HCT116 (cell line): ENCODE measurements at regions not wholly inside any gene's neighbourhood (a gene's known extent, or its start where the extent isn't known, plus 50 kb on each side); places are given as distances from the start of the nearest gene placed in this dataset.

Experiments
- ATAC-seq: fragments of 200-7000 bp; cut with Tn5 transposase; 2 replicates; pipeline ENCODE4 v1.9.1; 2020; ENCODE audit warnings: mild to moderate bottlenecking, moderate library complexity
- BruUV-seq: library from RNA; stranded (reverse); fragments of 400-500 nt; replicated peaks from 2 replicates; lab custom pipeline; 2021; lab: Mats Ljungman, UMichigan
- CTCF ChIA-PET: fragments of 300-600 bp; sonication (Branson Sonifier 250); formaldehyde crosslinking; loops from one replicate; lab custom pipeline; 2021; ENCODE audit warnings: antibody characterized with exemption; lab: Charles Lee
- POLR2A ChIA-PET: fragments of 300-600, 350-600 bp; sonication (Branson Sonifier 250); formaldehyde crosslinking; loops from one replicate; lab custom pipeline; 2021; ENCODE audit warnings: antibody characterized with exemption; lab: Charles Lee
- RAD21 ChIA-PET, 2 experiments: fragments of 300-600 bp; sonication (Branson Sonifier 250); formaldehyde crosslinking; loops; one replicate each; lab custom pipeline; 2023; ENCODE audit warnings: low total read pairs in 2 of 2; ENCODE audit not compliant: uncharacterized antibody in 2 of 2, unreplicated experiment in 2 of 2, low non-redundant PET in 1 of 2; lab: Charles Lee
- DNase-seq: peaks from one replicate; pipeline ENCODE4 v3.0.0-alpha.2; 2010; ENCODE audit warnings: low read depth, low spot score
- H2AFZ ChIP-seq: fragments of 200-600 bp; shearing (Covaris generic), sonication (generic); 2 replicates; pipeline ENCODE4 v1.6.1; 2017; ENCODE audit warnings: low read depth, mixed run types, mixed read lengths, antibody characterized with exemption, low read length; ENCODE audit not compliant: poor library complexity, severe bottlenecking
- H3K27ac ChIP-seq: 2 replicates; pipeline ENCODE4 v1.5.1; 2012; ENCODE audit warnings: low read depth, low read length
- H3K27me3 ChIP-seq: fragments of 200-600 bp; sonication (generic); 2 replicates; pipeline ENCODE4 v1.6.1; 2016; ENCODE audit warnings: mixed run types, low read length, mixed read lengths; ENCODE audit not compliant: insufficient read depth
- H3K36me3 ChIP-seq, 2 experiments: fragments of 200-500 bp in 1 of 2; fragments of 200-600 bp in 1 of 2; sonication (Bioruptor generic) in 1 of 2; sonication (generic) in 1 of 2; 2 replicates each; pipeline versions ENCODE4 v1.5.1 to v1.6.1; 2014 to 2016; ENCODE audit warnings: low read length in 2 of 2, inconsistent platforms in 1 of 2, mixed read lengths in 1 of 2, mixed run types in 1 of 2; ENCODE audit not compliant: insufficient read depth in 2 of 2, control insufficient read depth in 1 of 2
- H3K4me1 ChIP-seq, 2 experiments: fragments of 200-600 bp in 1 of 2; sonication (generic) in 1 of 2; 2 replicates each; pipeline versions ENCODE4 v1.5.1 to v1.6.1; 2012 to 2017; ENCODE audit warnings: low read length in 2 of 2, inconsistent platforms in 1 of 2, mild to moderate bottlenecking in 1 of 2, mixed read lengths in 1 of 2, mixed run types in 1 of 2, moderate library complexity in 1 of 2; ENCODE audit not compliant: insufficient read depth in 2 of 2, control insufficient read depth in 1 of 2
- H3K4me2 ChIP-seq: fragments of 200-600 bp; sonication (generic); 2 replicates; pipeline ENCODE4 v1.6.1; 2017; ENCODE audit warnings: mixed run types, low read length, mixed read lengths
- H3K4me3 ChIP-seq, 2 experiments: fragments of 200-600 bp in 1 of 2; sonication (generic) in 1 of 2; replicated peaks in 1 of 2; 2 replicates each; pipeline ENCODE4 v1.5.1; 2011 to 2016; ENCODE audit warnings: low read length in 2 of 2, control low read depth in 1 of 2, low read depth in 1 of 2, mild to moderate bottlenecking in 1 of 2, mixed read lengths in 1 of 2, mixed run types in 1 of 2
- H3K79me2 ChIP-seq: fragments of 200-600 bp; sonication (generic); 2 replicates; pipeline ENCODE4 v1.6.1; 2017; ENCODE audit warnings: mild to moderate bottlenecking, mixed run types, low read length, moderate library complexity, mixed read lengths; ENCODE audit not compliant: insufficient read depth
- H3K9ac ChIP-seq: fragments of 200-600 bp; sonication (generic); 2 replicates; pipeline ENCODE4 v1.6.1; 2016; ENCODE audit warnings: low read length, mixed read lengths
- H3K9me2 ChIP-seq: fragments of 200-600 bp; sonication (generic), shearing (Covaris generic); 2 replicates; pipeline ENCODE4 v1.6.1; 2017; ENCODE audit warnings: mixed run types, mild to moderate bottlenecking, moderate library complexity; ENCODE audit not compliant: insufficient read depth
- H3K9me3 ChIP-seq, 2 experiments: fragments of 200-500 bp in 1 of 2; fragments of 200-600 bp in 1 of 2; sonication (Bioruptor generic) in 1 of 2; sonication (generic) in 1 of 2; 2 replicates each; pipeline ENCODE4 v1.6.1; 2014 to 2017; ENCODE audit warnings: low read length in 2 of 2, mixed read lengths in 2 of 2, inconsistent platforms in 1 of 2, low read depth in 1 of 2, mild to moderate bottlenecking in 1 of 2, mixed run types in 1 of 2, moderate library complexity in 1 of 2; ENCODE audit not compliant: control insufficient read depth in 1 of 2, insufficient read depth in 1 of 2
- H4K20me1 ChIP-seq: fragments of 200-600 bp; sonication (generic), shearing (Covaris generic); 2 replicates; pipeline ENCODE4 v1.6.1; 2017; ENCODE audit warnings: mixed run types, mild to moderate bottlenecking, moderate library complexity; ENCODE audit not compliant: insufficient read depth
- CEBPB ChIP-seq: IDR thresholded peaks from 2 replicates; pipeline ENCODE4 v1.6.1; 2012; ENCODE audit warnings: low read depth
- EGR1 ChIP-seq: IDR thresholded peaks from 2 replicates; pipeline ENCODE4 v1.6.1; 2012; ENCODE audit warnings: low read depth
- ELF1 ChIP-seq: IDR thresholded peaks from 2 replicates; pipeline ENCODE4 v1.6.1; 2012; ENCODE audit warnings: low read depth, borderline replicate concordance
- EZH2phosphoT487 ChIP-seq: fragments of 200-600 bp; IDR thresholded peaks from 2 replicates; pipeline ENCODE4 v1.6.1; 2018; ENCODE audit warnings: antibody characterized with exemption, borderline replicate concordance
- FOSL1 ChIP-seq: IDR thresholded peaks from 2 replicates; pipeline ENCODE4 v1.6.1; 2012; ENCODE audit warnings: low read depth
- JUND ChIP-seq: IDR thresholded peaks from 2 replicates; pipeline ENCODE4 v1.6.1; 2012
- POLR2A ChIP-seq: IDR thresholded peaks from 2 replicates; pipeline ENCODE4 v1.7.0; 2011; ENCODE audit warnings: borderline replicate concordance; ENCODE audit not compliant: insufficient read depth, insufficient read length; ENCODE audit errors: extremely low read depth
- POLR2AphosphoS5 ChIP-seq: IDR thresholded peaks from 2 replicates; pipeline ENCODE4 v1.6.1; 2011; ENCODE audit warnings: mild to moderate bottlenecking, low read depth, low read length, moderate library complexity
- RAD21 ChIP-seq: IDR thresholded peaks from 2 replicates; pipeline ENCODE4 v1.6.1; 2012; ENCODE audit warnings: low read depth, mild to moderate bottlenecking
- SIN3A ChIP-seq: IDR thresholded peaks from 2 replicates; pipeline ENCODE4 v1.6.1; 2012; ENCODE audit warnings: low read depth
- SP1 ChIP-seq: IDR thresholded peaks from 2 replicates; pipeline ENCODE4 v1.6.1; 2012; ENCODE audit warnings: low read depth
- SRF ChIP-seq: IDR thresholded peaks from 2 replicates; pipeline ENCODE4 v1.6.1; 2012; ENCODE audit warnings: low read depth
- TCF7L2 ChIP-seq: IDR thresholded peaks from 2 replicates; pipeline ENCODE4 v1.7.0; 2011; ENCODE audit warnings: borderline replicate concordance, inconsistent platforms; ENCODE audit not compliant: insufficient read depth, insufficient read length; ENCODE audit errors: extremely low read depth
- ZFX ChIP-seq: fragments of 450-650 bp; IDR thresholded peaks from 2 replicates; pipeline ENCODE4 v1.6.1; 2017
- intact Hi-C: fragments of 100-400 bp; cut with micrococcal nuclease; formaldehyde crosslinking; loops from 2 replicates; pipeline ENCODE4 v1.10.0; 2022
- TF ChIP-seq, protein P1 (sequence below): IDR thresholded peaks from 2 replicates; pipeline ENCODE4 v1.6.1; 2012
- TF ChIP-seq, protein P2 (sequence below): IDR thresholded peaks from 2 replicates; pipeline ENCODE4 v1.6.1; 2012; ENCODE audit warnings: low read depth
- TF ChIP-seq, protein P3 (sequence below), 3 experiments: fragments of 200-600 bp in 1 of 3; sonication (generic) in 1 of 3; IDR thresholded peaks in 2 of 3; conservative IDR thresholded peaks in 1 of 3; 2 replicates each; pipeline ENCODE4 v1.5.1; 2012 to 2017; ENCODE audit warnings: low read depth in 2 of 3, low read length in 2 of 3, antibody characterized with exemption in 1 of 3, borderline replicate concordance in 1 of 3, control low read depth in 1 of 3, mild to moderate bottlenecking in 1 of 3, mixed read lengths in 1 of 3, mixed run types in 1 of 3, moderate library complexity in 1 of 3; ENCODE audit not compliant: insufficient read depth in 1 of 3

DNA sequence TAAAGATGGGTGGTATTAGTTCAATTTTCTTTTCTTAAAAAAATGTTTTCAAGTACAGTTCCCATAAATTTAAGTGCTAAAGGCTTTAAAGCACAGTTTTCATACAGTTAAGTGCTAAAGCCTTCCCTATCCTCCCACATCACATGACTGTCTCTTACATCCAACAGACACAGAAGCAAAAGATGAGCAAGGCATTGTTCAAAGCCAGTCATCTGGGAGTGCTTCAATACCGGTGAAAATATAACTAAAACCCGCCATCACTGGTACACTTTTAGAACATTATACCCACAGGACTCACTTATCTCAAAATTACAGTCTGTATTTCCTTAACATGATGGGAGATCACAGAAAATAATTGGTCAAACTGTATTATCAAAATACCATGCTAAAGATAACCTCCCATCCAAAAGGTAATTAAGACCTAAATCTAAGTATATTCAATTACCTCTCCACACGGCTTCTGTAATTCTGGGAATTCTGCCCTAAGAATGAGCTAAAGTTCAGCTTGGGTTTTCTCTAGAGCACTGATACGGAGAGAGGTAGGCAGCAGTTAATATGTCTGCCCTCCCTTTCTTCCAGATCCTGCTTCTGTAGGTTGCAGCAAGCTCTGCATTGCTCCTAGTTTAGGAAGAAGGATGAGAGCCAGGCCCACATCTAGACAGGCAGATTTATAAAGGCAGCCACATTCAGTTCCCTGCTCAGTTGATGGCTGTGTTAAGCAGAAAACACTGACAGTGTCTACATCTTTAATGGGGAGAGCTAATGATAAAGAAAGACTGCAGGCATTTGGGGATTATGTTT, 474.8 kb upstream of the PFKP start (continued):
- TF ChIP-seq, protein P1, sequence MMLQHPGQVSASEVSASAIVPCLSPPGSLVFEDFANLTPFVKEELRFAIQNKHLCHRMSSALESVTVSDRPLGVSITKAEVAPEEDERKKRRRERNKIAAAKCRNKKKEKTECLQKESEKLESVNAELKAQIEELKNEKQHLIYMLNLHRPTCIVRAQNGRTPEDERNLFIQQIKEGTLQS, result no peak
- no peak for TF ChIP-seq ZFX
- TF ChIP-seq EGR1, result no peak
- TF ChIP-seq SRF, result no peak
- TF ChIP-seq EZH2phosphoT487, result no peak
- no peak for TF ChIP-seq POLR2A
- TF ChIP-seq SIN3A, result no peak
- TF ChIP-seq SP1, result no peak

DNA sequence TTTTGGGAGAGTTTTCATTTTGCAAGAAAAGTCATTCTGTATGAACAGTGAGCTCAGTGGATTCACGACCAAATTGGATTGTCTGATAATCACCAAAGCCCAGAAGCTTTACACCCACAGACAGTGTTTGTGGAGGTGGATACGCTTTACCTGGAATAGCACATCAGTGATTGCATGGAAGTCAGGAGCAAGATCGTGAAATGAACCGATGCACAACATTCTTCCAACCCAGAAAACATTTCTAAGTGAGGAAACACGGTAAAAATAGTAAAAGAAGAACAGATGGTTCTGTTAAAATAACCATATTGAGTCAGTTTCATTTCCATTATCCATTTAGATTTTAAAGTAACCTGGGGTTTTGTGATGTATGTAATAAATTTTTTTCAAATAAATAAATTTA, 478.2 kb upstream of the PFKP start:
- H3K4me1 ChIP-seq, result no peaks in the 10 kb centered on the region
- ChIA-PET RAD21 (no interaction called here), POLR2A (no interaction called here), CTCF (no interaction called here)
- no peak overlapping the region for H3K27ac ChIP-seq
- no peaks in the 10 kb centered on the region for H3K27me3 ChIP-seq
- no peaks in the 10 kb centered on the region for H4K20me1 ChIP-seq
- ATAC-seq (no peak), DNase-seq (no peak)
- H2AFZ ChIP-seq, result no peak overlapping the region
- no peaks in the 10 kb centered on the region for H3K79me2 ChIP-seq
- no TSS peak for BruUV-seq
- peaks cover 3 to 27% of the 10 kb centered on the region in 2 experiments; a peak in 2 of 4 replicates for H3K9me3 ChIP-seq
- no peak overlapping the region for H3K9ac ChIP-seq
- no peaks in the 10 kb centered on the region for H3K9me2 ChIP-seq
- H3K36me3 ChIP-seq, result no peaks in the 10 kb centered on the region
- no peak overlapping the region for H3K4me2 ChIP-seq
- intact Hi-C loops, result no loop called here
- no peak overlapping the region for H3K4me3 ChIP-seq
- TF ChIP-seq, protein P1, result no peak
- TF ChIP-seq ELF1 (no peak), RAD21 (no peak), POLR2AphosphoS5 (no peak), SIN3A (no peak), JUND (no peak), EGR1 (no peak), TCF7L2 (no peak), FOSL1 (no peak), CEBPB (no peak), ZFX (no peak), POLR2A (no peak), SP1 (no peak)
- TF ChIP-seq, protein P2, sequence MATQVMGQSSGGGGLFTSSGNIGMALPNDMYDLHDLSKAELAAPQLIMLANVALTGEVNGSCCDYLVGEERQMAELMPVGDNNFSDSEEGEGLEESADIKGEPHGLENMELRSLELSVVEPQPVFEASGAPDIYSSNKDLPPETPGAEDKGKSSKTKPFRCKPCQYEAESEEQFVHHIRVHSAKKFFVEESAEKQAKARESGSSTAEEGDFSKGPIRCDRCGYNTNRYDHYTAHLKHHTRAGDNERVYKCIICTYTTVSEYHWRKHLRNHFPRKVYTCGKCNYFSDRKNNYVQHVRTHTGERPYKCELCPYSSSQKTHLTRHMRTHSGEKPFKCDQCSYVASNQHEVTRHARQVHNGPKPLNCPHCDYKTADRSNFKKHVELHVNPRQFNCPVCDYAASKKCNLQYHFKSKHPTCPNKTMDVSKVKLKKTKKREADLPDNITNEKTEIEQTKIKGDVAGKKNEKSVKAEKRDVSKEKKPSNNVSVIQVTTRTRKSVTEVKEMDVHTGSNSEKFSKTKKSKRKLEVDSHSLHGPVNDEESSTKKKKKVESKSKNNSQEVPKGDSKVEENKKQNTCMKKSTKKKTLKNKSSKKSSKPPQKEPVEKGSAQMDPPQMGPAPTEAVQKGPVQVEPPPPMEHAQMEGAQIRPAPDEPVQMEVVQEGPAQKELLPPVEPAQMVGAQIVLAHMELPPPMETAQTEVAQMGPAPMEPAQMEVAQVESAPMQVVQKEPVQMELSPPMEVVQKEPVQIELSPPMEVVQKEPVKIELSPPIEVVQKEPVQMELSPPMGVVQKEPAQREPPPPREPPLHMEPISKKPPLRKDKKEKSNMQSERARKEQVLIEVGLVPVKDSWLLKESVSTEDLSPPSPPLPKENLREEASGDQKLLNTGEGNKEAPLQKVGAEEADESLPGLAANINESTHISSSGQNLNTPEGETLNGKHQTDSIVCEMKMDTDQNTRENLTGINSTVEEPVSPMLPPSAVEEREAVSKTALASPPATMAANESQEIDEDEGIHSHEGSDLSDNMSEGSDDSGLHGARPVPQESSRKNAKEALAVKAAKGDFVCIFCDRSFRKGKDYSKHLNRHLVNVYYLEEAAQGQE, result no peak
- TF ChIP-seq, protein P3, sequence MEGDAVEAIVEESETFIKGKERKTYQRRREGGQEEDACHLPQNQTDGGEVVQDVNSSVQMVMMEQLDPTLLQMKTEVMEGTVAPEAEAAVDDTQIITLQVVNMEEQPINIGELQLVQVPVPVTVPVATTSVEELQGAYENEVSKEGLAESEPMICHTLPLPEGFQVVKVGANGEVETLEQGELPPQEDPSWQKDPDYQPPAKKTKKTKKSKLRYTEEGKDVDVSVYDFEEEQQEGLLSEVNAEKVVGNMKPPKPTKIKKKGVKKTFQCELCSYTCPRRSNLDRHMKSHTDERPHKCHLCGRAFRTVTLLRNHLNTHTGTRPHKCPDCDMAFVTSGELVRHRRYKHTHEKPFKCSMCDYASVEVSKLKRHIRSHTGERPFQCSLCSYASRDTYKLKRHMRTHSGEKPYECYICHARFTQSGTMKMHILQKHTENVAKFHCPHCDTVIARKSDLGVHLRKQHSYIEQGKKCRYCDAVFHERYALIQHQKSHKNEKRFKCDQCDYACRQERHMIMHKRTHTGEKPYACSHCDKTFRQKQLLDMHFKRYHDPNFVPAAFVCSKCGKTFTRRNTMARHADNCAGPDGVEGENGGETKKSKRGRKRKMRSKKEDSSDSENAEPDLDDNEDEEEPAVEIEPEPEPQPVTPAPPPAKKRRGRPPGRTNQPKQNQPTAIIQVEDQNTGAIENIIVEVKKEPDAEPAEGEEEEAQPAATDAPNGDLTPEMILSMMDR (IDR thresholded peaks at IDR 0.05 in 2 of 3, conservative IDR thresholded peaks at IDR 0.05 in 1 of 3; ENCODE audit: borderline replicate concordance in 1 of 3, insufficient read depth in 1 of 3, low read depth in 2 of 3, low read length in 2 of 3), result no peak
